OCI-LY3 (cell line): ENCODE measurements at regions not wholly inside any gene's neighbourhood (a gene's known extent, or its start where the extent isn't known, plus 50 kb on each side); places are given as distances from the start of the nearest gene placed in this dataset.

ENCODE experiments used
- CTCF ChIP-seq: fragments of 200-600, 300-600 bp; sonication (generic); IDR thresholded peaks from 2 replicates; pipeline ENCODE4 v1.5.1; 2014; ENCODE audit warnings: antibody characterized with exemption, low read length, low read depth
- EZH2phosphoT487 ChIP-seq: fragments of 200-600 bp; shearing (Covaris generic); IDR thresholded peaks from 2 replicates; pipeline ENCODE4 v1.6.1; 2018; ENCODE audit warnings: antibody characterized with exemption, mixed run types, low read depth

DNA sequence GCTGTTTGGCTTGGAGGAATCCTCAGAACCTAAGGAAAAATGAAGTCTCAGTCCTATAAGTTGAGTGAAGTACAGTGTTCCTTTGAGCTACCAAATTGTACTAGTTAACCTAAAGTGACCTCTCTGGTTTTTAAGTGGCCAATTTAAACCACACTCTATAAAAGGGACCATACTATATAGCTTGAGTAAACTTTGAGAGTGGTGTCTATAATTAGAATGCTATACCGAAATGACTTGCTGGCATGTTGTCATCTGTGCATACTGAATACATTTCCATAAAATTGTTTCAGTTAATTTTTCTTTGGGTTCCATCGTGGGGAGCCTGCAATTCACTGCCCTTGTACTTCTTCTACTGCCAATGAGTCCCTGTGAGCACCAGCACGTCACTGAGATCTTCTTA lies 151.1 kb downstream of the DKK1 start:
- no peak for TF ChIP-seq CTCF
- TF ChIP-seq EZH2phosphoT487 = no peak
